ENCODE measurements at regions not wholly inside any gene's neighbourhood (a gene's known extent, or its start where the extent isn't known, plus 50 kb on each side); places are given as distances from the start of the nearest gene placed in this dataset.

DNA sequence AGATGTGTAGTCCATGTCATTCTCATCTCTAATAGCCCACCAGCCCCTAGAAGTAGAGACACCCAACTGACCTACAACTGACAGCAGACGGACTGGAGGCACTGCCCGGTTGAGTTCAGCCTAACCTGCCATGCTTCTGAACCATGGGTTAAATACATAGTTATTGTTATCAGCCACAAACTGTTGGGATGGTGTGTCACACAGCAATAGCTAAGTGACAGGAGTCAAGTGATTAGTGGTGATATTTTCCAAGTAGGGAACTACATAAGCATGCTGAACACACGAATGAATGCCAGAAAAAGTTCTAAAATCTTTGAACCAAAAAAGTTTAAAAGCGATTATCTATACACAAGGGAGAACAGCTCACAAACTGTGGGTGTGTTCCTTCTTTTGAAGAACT is 80.1 kb downstream of the SYNE3 start:
- intact Hi-C loops (cut with DNase I; ENCODE audit: low total_unique reads): no loop called here
- no peak for TF ChIP-seq POLR2A (IDR thresholded peaks at IDR 0.05)
- TF ChIP-seq, protein P1, sequence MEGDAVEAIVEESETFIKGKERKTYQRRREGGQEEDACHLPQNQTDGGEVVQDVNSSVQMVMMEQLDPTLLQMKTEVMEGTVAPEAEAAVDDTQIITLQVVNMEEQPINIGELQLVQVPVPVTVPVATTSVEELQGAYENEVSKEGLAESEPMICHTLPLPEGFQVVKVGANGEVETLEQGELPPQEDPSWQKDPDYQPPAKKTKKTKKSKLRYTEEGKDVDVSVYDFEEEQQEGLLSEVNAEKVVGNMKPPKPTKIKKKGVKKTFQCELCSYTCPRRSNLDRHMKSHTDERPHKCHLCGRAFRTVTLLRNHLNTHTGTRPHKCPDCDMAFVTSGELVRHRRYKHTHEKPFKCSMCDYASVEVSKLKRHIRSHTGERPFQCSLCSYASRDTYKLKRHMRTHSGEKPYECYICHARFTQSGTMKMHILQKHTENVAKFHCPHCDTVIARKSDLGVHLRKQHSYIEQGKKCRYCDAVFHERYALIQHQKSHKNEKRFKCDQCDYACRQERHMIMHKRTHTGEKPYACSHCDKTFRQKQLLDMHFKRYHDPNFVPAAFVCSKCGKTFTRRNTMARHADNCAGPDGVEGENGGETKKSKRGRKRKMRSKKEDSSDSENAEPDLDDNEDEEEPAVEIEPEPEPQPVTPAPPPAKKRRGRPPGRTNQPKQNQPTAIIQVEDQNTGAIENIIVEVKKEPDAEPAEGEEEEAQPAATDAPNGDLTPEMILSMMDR (IDR thresholded peaks at IDR 0.05): no peak

DNA sequence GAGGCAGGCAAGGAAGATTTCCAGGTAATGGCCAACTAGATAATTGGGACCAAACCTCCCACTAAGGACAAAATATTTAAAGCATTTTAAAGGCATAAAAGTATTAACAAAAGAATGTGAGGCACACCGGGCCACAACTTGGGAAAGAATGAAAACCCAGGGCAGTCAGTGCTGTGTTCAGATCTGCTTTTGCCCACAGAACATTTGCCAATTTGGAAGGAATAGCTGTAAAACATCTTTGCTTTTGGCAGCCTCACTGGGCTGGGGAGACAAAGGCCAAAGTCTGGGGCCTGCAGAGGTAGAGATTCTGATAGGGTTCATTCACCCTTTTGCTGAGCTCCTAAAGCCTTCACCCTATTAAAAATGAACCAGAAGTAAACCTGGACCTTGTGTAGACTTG is 82.3 kb downstream of the SYNE3 start:
- no peak for TF ChIP-seq POLR2A (IDR thresholded peaks at IDR 0.05)
- TF ChIP-seq, protein P1 (IDR thresholded peaks at IDR 0.05): no peak
- Histone ChIP-seq H3K27ac (no peak overlapping the region), H3K27me3 (no peaks in the 10 kb centered on the region), H3K4me3 (no peak overlapping the region), H3K4me1 (no peaks in the 10 kb centered on the region), H3K36me3 (no peaks in the 10 kb centered on the region), H3K9me3 (no peaks in the 10 kb centered on the region)
- intact Hi-C loops (cut with DNase I; ENCODE audit: low total_unique reads): no loop called here
- no peak for DNase-seq

More for the DNA sequence above, 80.1 kb downstream of the SYNE3 start:
- H3K4me3 ChIP-seq: no peak overlapping the region
- no peaks in the 10 kb centered on the region for H3K4me1 ChIP-seq
- no peaks in the 10 kb centered on the region for H3K27me3 ChIP-seq
- no peaks in the 10 kb centered on the region for H3K36me3 ChIP-seq
- DNase-seq: no peak
- H3K27ac ChIP-seq: no peak overlapping the region
- H3K9me3 ChIP-seq: no peaks in the 10 kb centered on the region

DNA sequence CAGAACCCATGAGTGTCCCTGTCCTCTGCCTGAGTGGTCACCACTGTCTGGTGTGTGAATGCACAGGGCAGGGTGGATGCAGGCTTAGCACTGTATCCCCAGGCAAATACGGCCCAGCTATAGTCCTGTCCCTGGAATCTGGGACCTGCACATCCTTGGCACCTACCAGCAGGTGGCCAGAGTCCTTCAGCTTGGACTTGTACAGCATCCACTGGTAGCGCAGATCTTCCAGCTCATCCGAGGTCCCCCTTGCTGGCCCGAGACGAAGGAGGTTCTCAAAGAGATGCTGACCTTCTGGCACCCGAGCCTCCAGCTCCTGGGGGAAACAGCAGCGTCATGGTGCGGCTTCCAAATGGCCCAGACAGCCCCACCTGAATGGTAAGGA is 83.4 kb downstream of the SYNE3 start:
- H3K4me3 ChIP-seq: no peak overlapping the region
- no peaks in the 10 kb centered on the region for H3K27me3 ChIP-seq
- H3K9me3 ChIP-seq: no peaks in the 10 kb centered on the region
- DNase-seq: no peak
- H3K36me3 ChIP-seq: no peaks in the 10 kb centered on the region
- TF ChIP-seq POLR2A (IDR thresholded peaks at IDR 0.05): no peak
- TF ChIP-seq, protein P1 (IDR thresholded peaks at IDR 0.05): no peak
- intact Hi-C loops (cut with DNase I; ENCODE audit: low total_unique reads): no loop called here
- no peaks in the 10 kb centered on the region for H3K4me1 ChIP-seq
- no peak overlapping the region for H3K27ac ChIP-seq

DNA sequence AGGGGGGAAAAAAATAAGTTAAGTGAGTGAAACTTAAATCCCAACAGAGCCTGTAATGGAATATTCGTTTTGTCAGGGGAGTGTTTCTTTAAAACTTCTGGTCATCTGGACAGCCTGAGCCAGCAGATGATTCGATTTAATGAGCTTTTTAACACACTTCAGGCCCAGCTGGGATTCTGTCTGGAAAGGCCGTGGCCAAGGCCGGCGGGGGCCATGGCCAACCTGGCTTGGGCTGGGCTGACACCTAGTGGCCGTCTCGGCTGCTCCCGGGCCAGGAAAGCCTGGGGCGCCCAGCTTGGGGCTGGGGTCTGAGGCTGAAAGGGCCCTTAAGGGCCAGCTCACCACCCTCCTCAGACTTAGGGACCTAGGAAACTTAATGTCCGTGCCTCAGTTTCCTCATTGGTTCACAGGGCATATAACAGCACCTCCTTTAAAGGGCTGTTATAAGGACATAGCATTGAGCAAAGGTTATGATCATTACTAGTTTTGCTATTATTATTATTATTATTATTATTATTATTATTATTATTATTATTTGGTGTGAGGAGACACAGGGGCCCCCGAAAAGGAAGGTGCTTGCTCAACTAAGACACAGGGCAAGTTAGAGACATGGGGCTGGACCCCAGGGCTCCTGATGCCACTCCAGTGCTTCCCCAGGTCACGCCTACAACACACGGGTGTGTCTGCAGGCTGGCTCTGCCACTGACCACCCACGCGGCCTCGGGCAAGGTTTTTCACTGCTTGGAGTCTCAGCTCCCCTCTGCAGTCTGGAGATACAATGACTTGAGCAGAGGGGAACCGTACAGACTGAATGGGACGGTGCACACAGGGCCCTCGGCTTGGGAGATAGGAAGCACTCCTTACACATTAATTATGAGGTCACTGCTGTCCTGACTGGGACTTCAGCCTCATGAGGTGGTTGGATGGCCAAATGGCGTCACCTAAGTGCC is 84.0 kb downstream of the SYNE3 start:
- Histone ChIP-seq H3K4me1 (no peaks in the 10 kb centered on the region), H3K4me3 (no peak overlapping the region), H3K27me3 (no peaks in the 10 kb centered on the region), H3K9me3 (no peaks in the 10 kb centered on the region), H3K36me3 (no peaks in the 10 kb centered on the region), H3K27ac (peak overlapping the region in 1 of 2 donors; percentile 25)
- intact Hi-C loops (cut with DNase I; ENCODE audit: low total_unique reads): no loop called here
- DNase-seq: peak; percentile 38 to 65
- TF ChIP-seq, protein P1 (IDR thresholded peaks at IDR 0.05): peak; percentile 73 to 87 (median 74)
- no peak for TF ChIP-seq POLR2A (IDR thresholded peaks at IDR 0.05)

Measured in uterus (tissue), 3 donors.